ENCODE measurements at regions not wholly inside any gene's neighbourhood (a gene's known extent, or its start where the extent isn't known, plus 50 kb on each side); places are given as distances from the start of the nearest gene placed in this dataset.

- no peak for TF ChIP-seq CTCF (IDR thresholded peaks at IDR 0.05; ENCODE audit: insufficient read depth, low read length, poor library complexity, severe bottlenecking)
- no peak for TF ChIP-seq EZH2phosphoT487 (conservative IDR thresholded peaks at IDR 0.05; ENCODE audit: low read length)
These were observed 117.9 kb downstream of the SLC30A10 start for GRCh38 chr1:219810451-219810850.
